ENCODE measurements at regions not wholly inside any gene's neighbourhood (a gene's known extent, or its start where the extent isn't known, plus 50 kb on each side); places are given as distances from the start of the nearest gene placed in this dataset.

GRCh38 chr10:108275895-108276685 is 1111.6 kb upstream of the SORCS1 start:
- no peaks in the 10 kb centered on the region for H3K36me3 ChIP-seq
- H3K4me1 ChIP-seq (ENCODE audit: control insufficient read depth in 1 of 2, low read depth in 2 of 2): no peaks in the 10 kb centered on the region
- H3K9me3 ChIP-seq: no peaks in the 10 kb centered on the region
- H3K27ac ChIP-seq: no peak overlapping the region
- H3K4me3 ChIP-seq: no peak overlapping the region
- ATAC-seq (ENCODE audit: insufficient number of reproducible peaks, low FRiP score, low read depth) (no peak), DNase-seq (ENCODE audit: low spot score) (no peak)
- H3K27me3 ChIP-seq (replicated peaks; ENCODE audit: insufficient read depth): no peaks in the 10 kb centered on the region
- TF ChIP-seq CTCF (IDR thresholded peaks at IDR 0.05): no peak

DNA sequence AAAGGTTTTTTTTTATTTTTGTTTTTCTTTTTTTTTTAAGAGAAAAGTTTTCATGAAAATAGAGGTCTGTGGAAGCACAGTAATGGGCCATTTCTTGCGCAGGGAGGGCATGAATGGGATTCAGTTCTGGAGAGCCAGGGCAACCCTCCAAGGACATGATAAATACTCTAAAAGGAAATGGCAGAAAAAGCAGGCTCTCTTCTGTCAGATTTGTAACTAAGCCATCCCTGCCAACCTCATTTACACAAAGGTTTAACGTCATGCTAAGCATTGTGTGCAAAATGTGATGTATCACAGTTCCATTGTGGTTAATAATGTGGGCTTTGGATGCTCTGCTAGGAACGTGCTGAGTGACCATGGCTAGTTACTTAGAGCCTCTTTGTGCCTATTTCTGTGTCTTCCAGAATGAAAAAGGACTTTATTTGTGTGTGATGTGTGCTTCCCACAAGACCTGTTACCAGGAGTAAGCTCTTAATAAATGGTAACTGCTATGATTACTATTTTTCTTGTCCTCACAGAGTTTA is 1095.9 kb upstream of the SORCS1 start:
- Histone ChIP-seq H3K27me3 (replicated peaks; ENCODE audit: insufficient read depth) (no peaks in the 10 kb centered on the region), H3K9me3 (no peaks in the 10 kb centered on the region), H3K4me3 (no peak overlapping the region), H3K36me3 (no peaks in the 10 kb centered on the region), H3K27ac (no peak overlapping the region), H3K4me1 (ENCODE audit: control insufficient read depth in 1 of 2, low read depth in 2 of 2) (no peaks in the 10 kb centered on the region)
- no peak for TF ChIP-seq CTCF (IDR thresholded peaks at IDR 0.05)
- no peak for DNase-seq (ENCODE audit: low spot score)
- ATAC-seq (ENCODE audit: insufficient number of reproducible peaks, low FRiP score, low read depth): no peak

DNA sequence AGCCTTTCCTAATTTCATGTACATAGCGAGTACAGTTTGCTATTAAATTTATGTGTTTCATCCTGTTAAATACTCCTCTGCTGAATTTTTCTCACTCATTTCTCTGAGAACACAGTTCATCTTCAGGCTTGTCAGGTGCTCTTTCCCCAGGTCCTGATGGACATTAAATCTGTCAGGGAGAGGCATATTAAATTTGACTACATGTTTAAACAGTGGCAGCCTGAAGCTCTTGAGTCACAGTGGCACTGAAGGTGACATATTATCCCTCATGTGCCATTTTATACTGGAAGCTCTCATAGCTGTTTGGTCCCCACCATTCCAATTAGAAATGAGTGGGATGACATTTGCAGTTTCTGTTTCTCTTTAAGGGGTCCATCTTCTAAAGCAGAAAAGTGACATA is 1089.6 kb upstream of the SORCS1 start:
- H3K4me1 ChIP-seq (ENCODE audit: control insufficient read depth in 1 of 2, low read depth in 2 of 2): no peaks in the 10 kb centered on the region
- no peak for TF ChIP-seq CTCF (IDR thresholded peaks at IDR 0.05)
- no peak overlapping the region for H3K27ac ChIP-seq
- H3K27me3 ChIP-seq (replicated peaks; ENCODE audit: insufficient read depth): no peaks in the 10 kb centered on the region
- H3K4me3 ChIP-seq: no peak overlapping the region
- DNase-seq (ENCODE audit: low spot score) (no peak), ATAC-seq (ENCODE audit: insufficient number of reproducible peaks, low FRiP score, low read depth) (no peak)
- H3K9me3 ChIP-seq: no peaks in the 10 kb centered on the region
- H3K36me3 ChIP-seq: no peaks in the 10 kb centered on the region

- no peak for TF ChIP-seq CTCF (IDR thresholded peaks at IDR 0.05)
- no peak for ATAC-seq (ENCODE audit: insufficient number of reproducible peaks, low FRiP score, low read depth)
- H3K4me3 ChIP-seq: no peak overlapping the region
- no peaks in the 10 kb centered on the region for H3K4me1 ChIP-seq (ENCODE audit: control insufficient read depth in 1 of 2, low read depth in 2 of 2)
- H3K27me3 ChIP-seq (replicated peaks; ENCODE audit: insufficient read depth): no peaks in the 10 kb centered on the region
- no peaks in the 10 kb centered on the region for H3K9me3 ChIP-seq
- H3K36me3 ChIP-seq: no peaks in the 10 kb centered on the region
- no peak overlapping the region for H3K27ac ChIP-seq
- DNase-seq (ENCODE audit: low spot score): no peak
Observed at GRCh38 chr10:108252771-108253170, 1088.3 kb upstream of the SORCS1 start.

GRCh38 chr10:108250936-108251620 is 1086.6 kb upstream of the SORCS1 start:
- H3K27me3 ChIP-seq (replicated peaks; ENCODE audit: insufficient read depth): no peaks in the 10 kb centered on the region
- no peak overlapping the region for H3K4me3 ChIP-seq
- no peaks in the 10 kb centered on the region for H3K36me3 ChIP-seq
- no peak for ATAC-seq (ENCODE audit: insufficient number of reproducible peaks, low FRiP score, low read depth)
- no peak for TF ChIP-seq CTCF (IDR thresholded peaks at IDR 0.05)
- no peaks in the 10 kb centered on the region for H3K9me3 ChIP-seq
- no peaks in the 10 kb centered on the region for H3K4me1 ChIP-seq (ENCODE audit: control insufficient read depth in 1 of 2, low read depth in 2 of 2)
- no peak for DNase-seq (ENCODE audit: low spot score)
- no peak overlapping the region for H3K27ac ChIP-seq
